ENCODE measurements at regions not wholly inside any gene's neighbourhood (a gene's known extent, or its start where the extent isn't known, plus 50 kb on each side); places are given as distances from the start of the nearest gene placed in this dataset.

- H3K4me1 ChIP-seq (ENCODE audit: insufficient read depth, low read length): peaks cover 25% of the 10 kb centered on the region
- peaks cover 5% of the 10 kb centered on the region for H3K27me3 ChIP-seq (ENCODE audit: insufficient read depth, low read length)
- DNase-seq (ENCODE audit: insufficient read length, low spot score, missing footprints): no peak
- TF ChIP-seq CTCF (IDR thresholded peaks at IDR 0.05; ENCODE audit: extremely low read depth, low read depth, low read length): no peak
- H4K20me1 ChIP-seq (ENCODE audit: insufficient read depth, low read length): no peaks in the 10 kb centered on the region
- H3K27ac ChIP-seq (ENCODE audit: low read depth, low read length): no peak overlapping the region
- no peak overlapping the region for H3K4me3 ChIP-seq (ENCODE audit: insufficient read depth, low read length)
- no peaks in the 10 kb centered on the region for H3K79me2 ChIP-seq (ENCODE audit: insufficient read depth, low read length)
- no peaks in the 10 kb centered on the region for H3K9me3 ChIP-seq (ENCODE audit: low read depth, low read length)
- no peaks in the 10 kb centered on the region for H3K36me3 ChIP-seq (ENCODE audit: insufficient read depth, low read length)
- no peak overlapping the region for H2AFZ ChIP-seq (ENCODE audit: low read length)
- H3K4me2 ChIP-seq (ENCODE audit: insufficient read depth, low read length): peak overlapping the region; percentile 34
Measured at GRCh38 chr18:62452280-62452831, 70.5 kb upstream of the ZCCHC2 start.

GRCh38 chr18:62453864-62454263, 69.0 kb upstream of the ZCCHC2 start:
- Histone ChIP-seq H3K9me3 (ENCODE audit: low read depth, low read length) (no peaks in the 10 kb centered on the region), H3K79me2 (ENCODE audit: insufficient read depth, low read length) (no peaks in the 10 kb centered on the region), H2AFZ (ENCODE audit: low read length) (no peak overlapping the region), H3K4me2 (ENCODE audit: insufficient read depth, low read length) (no peak overlapping the region), H3K4me1 (ENCODE audit: insufficient read depth, low read length) (peaks cover 25% of the 10 kb centered on the region), H3K36me3 (ENCODE audit: insufficient read depth, low read length) (no peaks in the 10 kb centered on the region), H3K27ac (ENCODE audit: low read depth, low read length) (no peak overlapping the region), H3K4me3 (ENCODE audit: insufficient read depth, low read length) (no peak overlapping the region), H4K20me1 (ENCODE audit: insufficient read depth, low read length) (no peaks in the 10 kb centered on the region), H3K27me3 (ENCODE audit: insufficient read depth, low read length) (peaks cover 5% of the 10 kb centered on the region)
- DNase-seq (ENCODE audit: insufficient read length, low spot score, missing footprints): no peak
- no peak for TF ChIP-seq CTCF (IDR thresholded peaks at IDR 0.05; ENCODE audit: extremely low read depth, low read depth, low read length)

- Histone ChIP-seq H3K9me3 (ENCODE audit: low read depth, low read length) (no peaks in the 10 kb centered on the region), H3K27me3 (ENCODE audit: insufficient read depth, low read length) (peaks cover 5% of the 10 kb centered on the region), H3K79me2 (ENCODE audit: insufficient read depth, low read length) (no peaks in the 10 kb centered on the region), H3K4me3 (ENCODE audit: insufficient read depth, low read length) (no peak overlapping the region), H2AFZ (ENCODE audit: low read length) (no peak overlapping the region), H3K36me3 (ENCODE audit: insufficient read depth, low read length) (no peaks in the 10 kb centered on the region), H4K20me1 (ENCODE audit: insufficient read depth, low read length) (no peaks in the 10 kb centered on the region), H3K27ac (ENCODE audit: low read depth, low read length) (no peak overlapping the region), H3K4me1 (ENCODE audit: insufficient read depth, low read length) (peaks cover 25% of the 10 kb centered on the region), H3K4me2 (ENCODE audit: insufficient read depth, low read length) (no peak overlapping the region)
- TF ChIP-seq CTCF (IDR thresholded peaks at IDR 0.05; ENCODE audit: extremely low read depth, low read depth, low read length): no peak
- DNase-seq (ENCODE audit: insufficient read length, low spot score, missing footprints): no peak
Measured at GRCh38 chr18:62454527-62454926, 68.3 kb upstream of the ZCCHC2 start.

- Histone ChIP-seq H2AFZ (ENCODE audit: low read length) (no peak overlapping the region), H3K36me3 (ENCODE audit: insufficient read depth, low read length) (no peaks in the 10 kb centered on the region), H3K4me1 (ENCODE audit: insufficient read depth, low read length) (peaks cover 22% of the 10 kb centered on the region), H4K20me1 (ENCODE audit: insufficient read depth, low read length) (no peaks in the 10 kb centered on the region), H3K9me3 (ENCODE audit: low read depth, low read length) (no peaks in the 10 kb centered on the region), H3K79me2 (ENCODE audit: insufficient read depth, low read length) (no peaks in the 10 kb centered on the region), H3K4me3 (ENCODE audit: insufficient read depth, low read length) (no peak overlapping the region), H3K27me3 (ENCODE audit: insufficient read depth, low read length) (peaks cover 5% of the 10 kb centered on the region), H3K4me2 (ENCODE audit: insufficient read depth, low read length) (no peak overlapping the region), H3K27ac (ENCODE audit: low read depth, low read length) (no peak overlapping the region)
- no peak for TF ChIP-seq CTCF (IDR thresholded peaks at IDR 0.05; ENCODE audit: extremely low read depth, low read depth, low read length)
- no peak for DNase-seq (ENCODE audit: insufficient read length, low spot score, missing footprints)
Measured at GRCh38 chr18:62455222-62455621, 67.6 kb upstream of the ZCCHC2 start.

All from osteoblast (primary cell).